HepG2 (cell line): ENCODE measurements at regions not wholly inside any gene's neighbourhood (a gene's known extent, or its start where the extent isn't known, plus 50 kb on each side); places are given as distances from the start of the nearest gene placed in this dataset.

ENCODE experiments used
- ATAC-seq: fragments of 200-7000 bp; cut with Tn5 transposase; 3 replicates; pipeline ENCODE4 v1.9.1; 2020; ENCODE audit warnings: mild to moderate bottlenecking, moderate library complexity
- BruUV-seq: library from RNA; stranded (reverse); fragments of 400-500 nt; replicated peaks from 2 replicates; lab custom pipeline; 2021; lab: Mats Ljungman, UMichigan
- CTCF ChIA-PET: fragments of 300-600 bp; formaldehyde crosslinking; extraction: SDS; loops from one replicate; lab custom pipeline; 2021; ENCODE audit warnings: low total read pairs, inconsistent platforms, low intra/inter-chr PET ratio; lab: Yijun Ruan, JAX
- POLR2A ChIA-PET: fragments of 350-600 bp; sonication (Branson Sonifier 250); formaldehyde crosslinking; loops from one replicate; lab custom pipeline; 2020; ENCODE audit warnings: antibody characterized with exemption, inconsistent platforms; lab: Yijun Ruan, JAX
- DNase-seq: peaks from one replicate; pipeline ENCODE4 v3.0.0-alpha.2; 2015; ENCODE audit warnings: low spot score
- FAIRE-seq: peaks from 3 replicates; lab custom pipeline; 2011; peaks lifted over from hg19 to GRCh38; lab: Jason Lieb, UNC
- H2AFZ ChIP-seq: one replicate; pipeline ENCODE4 v1.6.1; 2011; ENCODE audit warnings: low read length, inconsistent platforms
- H3K27ac ChIP-seq: fragments of 300-600 bp; 3 replicates; pipeline ENCODE4 v1.8.0; 2011; ENCODE audit warnings: mixed run types, mild to moderate bottlenecking, mixed read lengths, low read length, inconsistent platforms; ENCODE audit not compliant: insufficient read depth; ENCODE audit errors: extremely low read length
- H3K27me3 ChIP-seq, 2 experiments: fragments of 200-600 bp in 1 of 2; 2 replicates in 1 of 2; 3 replicates in 1 of 2; pipeline versions ENCODE4 v1.6.0 to v1.8.0; 2011; ENCODE audit warnings: low read length in 2 of 2, mild to moderate bottlenecking in 2 of 2, moderate library complexity in 2 of 2, inconsistent platforms in 1 of 2; ENCODE audit not compliant: insufficient read depth in 2 of 2, control insufficient read depth in 1 of 2
- H3K36me3 ChIP-seq, 2 experiments: fragments of 200-600 bp in 1 of 2; replicated peaks in 1 of 2; 2 replicates in 1 of 2; 3 replicates in 1 of 2; pipeline versions ENCODE4 v1.5.1 to v1.8.0; 2011; ENCODE audit warnings: low read length in 2 of 2, inconsistent platforms in 1 of 2; ENCODE audit not compliant: insufficient read depth in 2 of 2, control insufficient read depth in 1 of 2
- H3K4me1 ChIP-seq: 2 replicates; pipeline ENCODE4 v1.5.1; 2012; ENCODE audit warnings: low read length, inconsistent platforms; ENCODE audit not compliant: insufficient read depth
- H3K4me2 ChIP-seq: 2 replicates; pipeline ENCODE4 v1.6.0; 2011; ENCODE audit warnings: low read depth, low read length, inconsistent platforms
- H3K4me3 ChIP-seq, 3 experiments: fragments of 200-600 bp in 1 of 3; sonication (generic), shearing (Covaris generic) in 1 of 3; replicated peaks in 1 of 3; 2 replicates each; pipeline ENCODE4 v1.5.1; 2011 to 2016; ENCODE audit warnings: low read length in 3 of 3, inconsistent platforms in 2 of 3, low read depth in 2 of 3, mild to moderate bottlenecking in 2 of 3, control low read depth in 1 of 3, mixed read lengths in 1 of 3; ENCODE audit not compliant: insufficient read depth in 1 of 3
- H3K79me2 ChIP-seq: one replicate; pipeline ENCODE4 v1.6.1; 2011; ENCODE audit warnings: low read length, inconsistent platforms; ENCODE audit not compliant: insufficient read depth
- H3K9ac ChIP-seq: 2 replicates; pipeline ENCODE4 v1.6.0; 2011; ENCODE audit warnings: mild to moderate bottlenecking, low read depth, low read length, inconsistent platforms; ENCODE audit not compliant: insufficient read depth
- H3K9me3 ChIP-seq: 2 replicates; pipeline ENCODE4 v1.5.1; 2012; ENCODE audit warnings: mild to moderate bottlenecking, low read length
- H4K20me1 ChIP-seq: 2 replicates; pipeline ENCODE4 v1.6.0; 2011; ENCODE audit warnings: inconsistent platforms, mild to moderate bottlenecking, low read length, moderate library complexity; ENCODE audit not compliant: insufficient read depth
- BORCS8-MEF2B ChIP-seq: sonication (generic); formaldehyde crosslinking; IDR thresholded peaks from 2 replicates; pipeline ENCODE4 v1.8.0; 2022; ENCODE audit warnings: mild to moderate bottlenecking, missing genetic modification reagents
- BRF2 ChIP-seq: sonication (generic); formaldehyde crosslinking; IDR thresholded peaks from 2 replicates; pipeline ENCODE4 v1.8.1; 2022; ENCODE audit warnings: mild to moderate bottlenecking, missing genetic modification reagents
- CCAR2 ChIP-seq: fragments of 200-400 bp; formaldehyde crosslinking; optimal IDR thresholded peaks from 2 replicates; pipeline ENCODE3; 2018; ENCODE audit warnings: low read depth, mild to moderate bottlenecking, low read length, moderate library complexity
- CHD2 ChIP-seq: IDR thresholded peaks from 2 replicates; pipeline ENCODE4 v1.6.1; 2011; ENCODE audit warnings: low read depth, low read length, improper control_type of control experiment
- EP300 ChIP-seq, 3 experiments: sonication (generic) in 1 of 3; formaldehyde crosslinking in 1 of 3; IDR thresholded peaks; 2 replicates each; pipeline versions ENCODE4 v1.5.1 to v1.6.1; 2011 to 2020; ENCODE audit warnings: low read depth in 2 of 3, low read length in 2 of 3, borderline replicate concordance in 1 of 3, improper control_type of control experiment in 1 of 3, mild to moderate bottlenecking in 1 of 3, missing genetic modification reagents in 1 of 3, moderate library complexity in 1 of 3
- EZH2 ChIP-seq: conservative IDR thresholded peaks from 2 replicates; pipeline ENCODE4 v1.6.1; 2012; ENCODE audit warnings: mild to moderate bottlenecking, low read depth, low read length, moderate library complexity
- JDP2 ChIP-seq: sonication (generic); formaldehyde crosslinking; IDR thresholded peaks from 2 replicates; pipeline ENCODE4 v1.8.1; 2022; ENCODE audit warnings: missing genetic modification reagents, borderline replicate concordance
- KMT2B ChIP-seq: IDR thresholded peaks from 2 replicates; pipeline ENCODE4 v1.6.1; 2016; ENCODE audit warnings: missing genetic modification reagents, missing compliant biosample characterization
- MED13 ChIP-seq: sonication (generic); formaldehyde crosslinking; IDR thresholded peaks from 2 replicates; pipeline ENCODE4 v1.5.0; 2020; ENCODE audit warnings: missing genetic modification reagents
- RXRB ChIP-seq: IDR thresholded peaks from 2 replicates; pipeline ENCODE4 v1.6.1; 2016; ENCODE audit warnings: borderline replicate concordance, missing genetic modification reagents, missing compliant biosample characterization
- SSRP1 ChIP-seq: IDR thresholded peaks from 2 replicates; pipeline ENCODE4 v1.6.1; 2016; ENCODE audit warnings: control low read depth
- ZNF251 ChIP-seq: sonication (generic); formaldehyde crosslinking; IDR thresholded peaks from 2 replicates; pipeline ENCODE4 v1.9.0; 2021; ENCODE audit warnings: mild to moderate bottlenecking, missing genetic modification reagents
- ZNF274 ChIP-seq: sonication (generic); formaldehyde crosslinking; IDR thresholded peaks from 2 replicates; pipeline ENCODE4 v1.5.1; 2020; ENCODE audit warnings: mild to moderate bottlenecking, missing genetic modification reagents
- ZNF354B ChIP-seq: sonication (generic); formaldehyde crosslinking; IDR thresholded peaks from 2 replicates; pipeline ENCODE4 v1.8.0; 2022; ENCODE audit warnings: mild to moderate bottlenecking, missing genetic modification reagents
- ZNF552 ChIP-seq: sonication (generic); formaldehyde crosslinking; IDR thresholded peaks from 2 replicates; pipeline ENCODE4 v1.9.0; 2022; ENCODE audit warnings: missing genetic modification reagents, mild to moderate bottlenecking, borderline replicate concordance
- ZSCAN30 ChIP-seq: sonication (generic); formaldehyde crosslinking; IDR thresholded peaks from 2 replicates; pipeline ENCODE4 v1.5.0; 2020; ENCODE audit warnings: mild to moderate bottlenecking, missing genetic modification reagents
- WGBS: methylation state at CpG from one replicate; pipeline ENCODE4 v1.1.6; 2017; ENCODE audit warnings: low lambda C conversion rate; 5-methylcytosine and 5-hydroxymethylcytosine counted together
- in situ Hi-C: cut with HindIII; loops from 2 replicates; pipeline ENCODE4 v1.10.0; 2017; ENCODE audit warnings: low pct_unique_long_range_greater_than_20kb; ENCODE audit not compliant: extremely low pct_ligation_motif_present
- intact Hi-C: fragments of 100-400 bp; cut with micrococcal nuclease; formaldehyde crosslinking; loops from one replicate; pipeline ENCODE4 v1.10.0; 2022; ENCODE audit not compliant: unreplicated experiment
- TF ChIP-seq, protein P1 (sequence below): sonication (generic); formaldehyde crosslinking; IDR thresholded peaks from 2 replicates; pipeline ENCODE4 v1.4.0; 2020; ENCODE audit warnings: missing genetic modification reagents
- TF ChIP-seq, protein P2 (sequence below): fragments of 450-650 bp; IDR thresholded peaks from 2 replicates; pipeline ENCODE4 v1.6.1; 2017

GRCh38 chr12:127334365-127334764, 932.6 kb upstream of the TMEM132C start:
- DNase-seq (no peak), ATAC-seq (no peak), FAIRE-seq (no peak)
- no peak overlapping the region for H3K9ac ChIP-seq
- H3K27ac ChIP-seq = no peak overlapping the region
- no TSS peak for BruUV-seq
- intact Hi-C loops (no loop called here), in situ Hi-C loops (no loop called here)
- 28% methylated on average over 4 of the region's 4 CpGs for WGBS
- H3K4me3 ChIP-seq = no peak overlapping the region
- H3K36me3 ChIP-seq = no peaks in the 10 kb centered on the region
- CTCF ChIA-PET = no interaction called here
- H2AFZ ChIP-seq = no peak overlapping the region
- no peaks in the 10 kb centered on the region for H3K4me1 ChIP-seq
- POLR2A ChIA-PET = no interaction called here
- peaks cover 77% of the 10 kb centered on the region for H3K9me3 ChIP-seq
- H3K4me2 ChIP-seq = no peak overlapping the region
- H4K20me1 ChIP-seq = no peaks in the 10 kb centered on the region
- H3K79me2 ChIP-seq = no peaks in the 10 kb centered on the region
- TF ChIP-seq ZNF274 (CRISPR knock-in tag) = no peak
- TF ChIP-seq, protein P1, sequence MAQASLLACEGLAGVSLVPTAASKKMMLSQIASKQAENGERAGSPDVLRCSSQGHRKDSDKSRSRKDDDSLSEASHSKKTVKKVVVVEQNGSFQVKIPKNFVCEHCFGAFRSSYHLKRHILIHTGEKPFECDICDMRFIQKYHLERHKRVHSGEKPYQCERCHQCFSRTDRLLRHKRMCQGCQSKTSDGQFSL (CRISPR knock-in tag) = no peak
- TF ChIP-seq ZNF354B (CRISPR knock-in tag) = no peak
- TF ChIP-seq JDP2 = no peak
- TF ChIP-seq EP300 (IDR thresholded peaks at IDR 0.05; ENCODE audit: low read depth in 2 of 2, low read length in 2 of 2) = no peak
- TF ChIP-seq EP300 (CRISPR knock-in tag; IDR thresholded peaks at IDR 0.05; ENCODE audit: borderline replicate concordance) = no peak
- TF ChIP-seq SSRP1 (CRISPR knock-in tag) = no peak
- TF ChIP-seq ZNF552 (CRISPR knock-in tag) = no peak
- TF ChIP-seq KMT2B = no peak
- no peak for TF ChIP-seq BORCS8-MEF2B (CRISPR knock-in tag)
- no peak for TF ChIP-seq BRF2
- no peak for TF ChIP-seq RXRB (CRISPR knock-in tag)
- no peak for TF ChIP-seq MED13 (CRISPR knock-in tag)
- TF ChIP-seq, protein P2, sequence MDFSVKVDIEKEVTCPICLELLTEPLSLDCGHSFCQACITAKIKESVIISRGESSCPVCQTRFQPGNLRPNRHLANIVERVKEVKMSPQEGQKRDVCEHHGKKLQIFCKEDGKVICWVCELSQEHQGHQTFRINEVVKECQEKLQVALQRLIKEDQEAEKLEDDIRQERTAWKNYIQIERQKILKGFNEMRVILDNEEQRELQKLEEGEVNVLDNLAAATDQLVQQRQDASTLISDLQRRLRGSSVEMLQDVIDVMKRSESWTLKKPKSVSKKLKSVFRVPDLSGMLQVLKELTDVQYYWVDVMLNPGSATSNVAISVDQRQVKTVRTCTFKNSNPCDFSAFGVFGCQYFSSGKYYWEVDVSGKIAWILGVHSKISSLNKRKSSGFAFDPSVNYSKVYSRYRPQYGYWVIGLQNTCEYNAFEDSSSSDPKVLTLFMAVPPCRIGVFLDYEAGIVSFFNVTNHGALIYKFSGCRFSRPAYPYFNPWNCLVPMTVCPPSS = no peak
- TF ChIP-seq CHD2 = no peak
- no peak for TF ChIP-seq EZH2
- no peak for TF ChIP-seq ZSCAN30 (CRISPR knock-in tag)
- TF ChIP-seq CCAR2 = no peak
- no peak for TF ChIP-seq ZNF251 (CRISPR knock-in tag)
- no peaks in the 10 kb centered on the region for H3K27me3 ChIP-seq
